Retinal pigment epithelial cell (primary cell): ENCODE measurements at regions not wholly inside any gene's neighbourhood (a gene's known extent, or its start where the extent isn't known, plus 50 kb on each side); places are given as distances from the start of the nearest gene placed in this dataset.
A peak's percentile ranks its signal among the peaks of the same experiment; 100 is the strongest.

ENCODE experiments used
- DNase-seq: peaks from one replicate; pipeline ENCODE4 v3.0.0-alpha.2; 2010; ENCODE audit warnings: low read depth
- H3K4me3 ChIP-seq: 2 replicates; pipeline ENCODE4 v1.5.1; 2011; ENCODE audit warnings: mild to moderate bottlenecking, low read length, control low read depth, moderate library complexity
- TF ChIP-seq, protein P1 (sequence below): conservative IDR thresholded peaks from 2 replicates; pipeline ENCODE4 v1.5.1; 2011; ENCODE audit warnings: low read depth, low read length, control low read depth, inconsistent platforms

DNA sequence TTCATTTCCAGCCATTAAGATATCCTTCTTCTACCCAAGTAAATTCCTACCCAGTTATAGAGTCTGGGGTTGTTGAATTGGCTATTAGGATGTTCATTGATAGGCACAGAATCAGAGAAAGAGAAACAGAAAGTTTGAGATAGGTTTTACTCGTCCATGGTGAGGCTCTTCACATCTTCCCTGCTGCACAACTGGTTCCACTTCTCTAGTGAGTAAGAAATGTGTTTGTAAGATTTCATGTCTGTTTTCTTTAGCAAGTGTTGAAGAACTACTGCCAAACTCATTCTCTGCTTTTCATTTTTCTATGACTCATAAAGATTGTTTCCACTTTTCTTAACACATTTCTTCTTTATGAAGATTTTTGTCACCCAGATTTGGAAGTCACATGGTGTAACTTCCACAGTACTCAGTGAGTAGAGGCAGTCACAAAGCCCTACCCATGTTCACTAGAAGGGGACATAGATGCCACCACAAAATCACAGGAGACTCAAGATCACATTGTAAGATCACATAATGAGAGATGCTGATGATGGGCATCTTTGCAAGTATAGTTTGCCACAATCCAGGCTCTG is 152.3 kb downstream of the SNX7 start:
- TF ChIP-seq, protein P1, sequence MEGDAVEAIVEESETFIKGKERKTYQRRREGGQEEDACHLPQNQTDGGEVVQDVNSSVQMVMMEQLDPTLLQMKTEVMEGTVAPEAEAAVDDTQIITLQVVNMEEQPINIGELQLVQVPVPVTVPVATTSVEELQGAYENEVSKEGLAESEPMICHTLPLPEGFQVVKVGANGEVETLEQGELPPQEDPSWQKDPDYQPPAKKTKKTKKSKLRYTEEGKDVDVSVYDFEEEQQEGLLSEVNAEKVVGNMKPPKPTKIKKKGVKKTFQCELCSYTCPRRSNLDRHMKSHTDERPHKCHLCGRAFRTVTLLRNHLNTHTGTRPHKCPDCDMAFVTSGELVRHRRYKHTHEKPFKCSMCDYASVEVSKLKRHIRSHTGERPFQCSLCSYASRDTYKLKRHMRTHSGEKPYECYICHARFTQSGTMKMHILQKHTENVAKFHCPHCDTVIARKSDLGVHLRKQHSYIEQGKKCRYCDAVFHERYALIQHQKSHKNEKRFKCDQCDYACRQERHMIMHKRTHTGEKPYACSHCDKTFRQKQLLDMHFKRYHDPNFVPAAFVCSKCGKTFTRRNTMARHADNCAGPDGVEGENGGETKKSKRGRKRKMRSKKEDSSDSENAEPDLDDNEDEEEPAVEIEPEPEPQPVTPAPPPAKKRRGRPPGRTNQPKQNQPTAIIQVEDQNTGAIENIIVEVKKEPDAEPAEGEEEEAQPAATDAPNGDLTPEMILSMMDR: no peak
- DNase-seq: no peak

DNA sequence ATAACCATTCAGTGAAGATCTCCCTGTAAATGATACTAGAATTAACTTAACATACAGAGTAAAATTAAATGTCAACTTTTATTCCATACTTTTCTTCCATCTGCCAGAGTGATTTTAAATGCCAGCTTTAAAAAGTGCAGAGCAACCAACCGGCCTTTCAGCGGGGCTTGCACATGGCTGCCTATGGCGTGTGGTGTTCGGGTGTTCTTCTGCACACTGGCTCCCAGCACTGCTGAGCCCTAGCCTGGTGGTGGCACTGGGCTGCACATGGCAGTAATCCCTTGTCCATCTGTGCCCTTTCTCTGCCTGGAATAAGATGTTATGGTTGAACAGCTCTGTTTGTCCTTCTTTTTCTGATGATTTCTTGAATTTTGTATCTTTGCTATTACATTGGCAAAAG is 156.3 kb downstream of the SNX7 start:
- TF ChIP-seq, protein P1: no peak
- no peak overlapping the region for H3K4me3 ChIP-seq
- DNase-seq: no peak

More for the DNA sequence above, 152.3 kb downstream of the SNX7 start:
- H3K4me3 ChIP-seq: no peak overlapping the region

DNA sequence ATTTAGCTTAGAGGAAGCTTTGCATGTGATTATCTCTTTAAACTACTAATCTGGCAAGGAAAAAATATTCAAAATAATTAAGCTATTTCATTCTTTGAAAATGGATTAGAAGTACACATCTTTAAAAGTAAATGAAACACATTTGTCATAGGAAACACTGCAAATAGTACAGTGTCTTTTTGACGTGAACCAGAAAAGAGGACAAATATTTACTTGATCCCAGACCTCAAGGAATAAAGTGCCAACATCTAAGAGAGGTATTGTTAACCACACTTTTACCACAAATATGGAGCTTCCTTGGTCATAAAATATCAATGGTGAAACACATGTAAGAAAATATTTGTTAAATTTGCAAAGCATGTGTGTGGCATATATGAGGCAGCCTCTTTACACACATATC is 159.9 kb downstream of the SNX7 start:
- H3K4me3 ChIP-seq: no peak overlapping the region
- no peak for DNase-seq
- TF ChIP-seq, protein P1: no peak

DNA sequence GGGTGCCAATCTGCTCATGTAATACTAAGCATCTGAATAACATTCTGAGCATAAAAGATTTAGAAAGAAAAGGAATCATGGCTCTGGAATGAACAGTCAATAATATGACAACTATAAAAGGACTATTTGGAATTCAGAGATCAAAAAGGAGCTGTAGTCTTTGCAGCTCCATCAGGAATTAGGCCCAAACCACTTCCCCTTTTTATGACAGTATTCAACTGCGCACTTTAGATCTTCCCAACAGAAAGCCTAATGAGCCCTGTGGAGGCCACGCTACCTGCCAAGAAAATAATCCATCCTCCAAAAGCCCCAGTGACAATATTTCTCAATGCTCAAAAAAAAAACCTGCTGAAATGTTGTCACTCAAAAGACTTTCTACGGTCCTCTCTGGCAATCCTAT is 163.2 kb downstream of the SNX7 start:
- TF ChIP-seq, protein P1: no peak
- DNase-seq: no peak
- no peak overlapping the region for H3K4me3 ChIP-seq

DNA sequence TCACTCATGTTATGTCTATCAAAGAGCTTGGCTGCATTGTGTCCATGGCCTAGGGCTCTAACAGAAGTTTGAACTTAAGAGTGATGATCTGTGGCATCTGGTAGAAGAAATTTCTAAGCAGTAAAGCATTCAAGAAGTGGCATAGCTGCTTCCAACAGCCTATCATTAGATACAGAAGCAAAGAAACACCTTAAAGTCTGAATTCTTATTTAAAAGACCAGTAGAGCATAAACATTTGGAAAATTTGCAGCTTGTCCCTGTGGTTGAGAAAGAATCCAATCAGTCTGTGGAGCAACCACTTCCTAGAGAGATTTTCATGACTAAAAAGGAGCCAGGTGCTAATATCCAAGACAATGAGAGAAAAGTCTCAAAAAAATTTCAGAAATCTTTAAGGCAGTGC is 165.5 kb downstream of the SNX7 start:
- TF ChIP-seq, protein P1: no peak
- no peak overlapping the region for H3K4me3 ChIP-seq
- DNase-seq: no peak

DNA sequence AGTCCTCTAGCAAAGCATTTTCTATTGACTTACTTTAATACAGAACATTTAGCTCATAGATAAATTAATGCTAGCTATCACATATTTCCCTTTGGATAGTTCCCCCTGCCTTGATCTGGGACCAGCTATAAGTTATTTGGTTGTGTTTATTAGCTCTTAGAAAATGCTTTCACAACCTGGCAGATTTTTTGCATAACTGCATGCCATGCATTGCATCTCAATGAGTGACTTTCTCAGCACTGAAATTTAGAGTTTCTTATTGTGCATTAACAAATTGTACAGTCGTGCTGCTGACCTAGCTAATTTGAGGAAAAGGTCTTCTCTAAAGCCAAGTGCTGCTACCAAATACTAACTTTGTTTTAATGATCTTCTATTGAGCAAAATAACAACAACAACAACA is 164.8 kb downstream of the PLPPR5 start:
- peak; percentile 43 for DNase-seq
- TF ChIP-seq, protein P1: no peak
- H3K4me3 ChIP-seq: no peak overlapping the region
